HG03060 (cell line): ENCODE measurements at regions not wholly inside any gene's neighbourhood (a gene's known extent, or its start where the extent isn't known, plus 50 kb on each side); places are given as distances from the start of the nearest gene placed in this dataset.

Experiments used
- ATAC-seq: cut with Tn5 transposase; IDR thresholded peaks from one replicate; pipeline ENCODE4 v1.9.1; 2021; ENCODE audit warnings: low read depth, moderate number of reproducible peaks; ENCODE audit not compliant: unreplicated experiment

DNA sequence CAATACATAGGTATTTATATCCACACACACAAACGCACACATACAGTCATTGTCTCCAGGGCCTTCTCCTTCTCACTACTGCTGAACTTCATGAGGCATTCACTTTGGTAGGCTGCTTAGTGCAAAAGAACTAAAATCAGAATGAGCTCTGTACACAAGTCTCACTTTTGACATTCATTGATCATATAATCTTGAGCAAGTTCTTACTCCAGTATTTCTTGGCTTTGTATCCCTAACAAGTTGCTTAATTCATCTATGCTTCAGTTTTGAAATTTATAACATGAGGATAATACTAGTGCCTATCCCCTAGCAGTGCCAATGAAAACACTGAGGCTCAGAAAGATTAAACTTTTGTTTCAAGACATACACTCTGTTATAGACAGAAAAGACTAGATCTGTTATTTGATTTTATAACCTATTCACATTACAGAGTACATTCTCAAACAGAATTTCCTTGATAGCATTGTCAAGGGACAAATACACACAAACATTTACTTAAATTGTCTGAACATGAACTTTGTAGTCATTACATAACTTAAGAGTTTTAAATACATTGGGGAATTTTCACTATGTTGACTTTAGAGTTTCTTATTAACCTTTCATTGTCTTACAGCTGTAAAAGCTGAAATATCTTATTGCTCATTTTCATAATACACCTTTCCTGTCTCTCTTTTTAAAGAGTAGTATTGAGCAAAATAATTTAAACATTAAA is 55.0 kb upstream of the SI start:
- ATAC-seq: peak; percentile 65

DNA sequence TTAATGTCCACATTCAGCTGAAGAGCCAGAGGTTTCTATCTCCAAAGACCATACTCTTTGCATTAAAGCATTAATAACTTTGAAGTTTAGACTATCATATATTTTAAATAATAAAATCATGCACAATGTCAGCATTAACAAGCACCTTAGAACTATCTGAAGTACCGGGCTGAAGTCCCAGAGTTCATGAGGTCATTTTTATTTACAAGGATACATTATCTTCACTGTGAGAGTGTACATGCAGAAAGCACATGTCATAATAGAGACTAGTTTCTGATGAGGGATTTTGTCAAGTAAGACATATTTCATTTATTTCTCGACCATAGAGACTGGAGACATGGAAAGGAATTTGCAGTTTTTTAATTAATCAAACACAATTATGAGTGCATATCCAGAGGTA is 52.4 kb upstream of the SI start:
- no peak for ATAC-seq

DNA sequence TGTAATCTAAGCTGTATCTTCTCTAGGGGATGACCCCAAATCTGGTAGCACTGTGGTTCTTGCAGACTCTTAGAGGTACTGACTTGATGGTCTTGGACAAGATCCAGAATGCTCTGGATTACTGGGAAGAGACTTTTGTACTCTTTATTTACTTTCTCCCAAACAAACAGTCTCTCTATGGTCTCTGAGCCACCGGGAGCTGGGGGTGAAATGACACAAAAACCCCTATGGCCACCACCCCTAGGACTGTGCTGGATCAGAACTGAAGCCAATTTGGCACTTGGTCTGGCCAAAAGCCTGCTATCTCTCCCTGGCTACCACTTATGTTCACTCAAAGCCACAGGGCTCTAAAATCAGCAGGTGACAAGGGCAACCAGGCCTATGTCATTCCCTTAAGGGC is 50.2 kb upstream of the SI start:
- ATAC-seq: no peak
